ENCODE measurements at regions not wholly inside any gene's neighbourhood (a gene's known extent, or its start where the extent isn't known, plus 50 kb on each side); places are given as distances from the start of the nearest gene placed in this dataset.
"Not testable (repeated sequence)": the region's sequence is repeated elsewhere in the genome, so short reads cannot be mapped to it uniquely, and the experiment has no call there.

GRCh38 chr1:80523861-80524260, 1276.9 kb upstream of the ADGRL2 start (continued):
- no peak for TF ChIP-seq USF2 (IDR thresholded peaks at IDR 0.05; ENCODE audit: low read length)
- TF ChIP-seq CHD1 (IDR thresholded peaks at IDR 0.05; ENCODE audit: low read depth, low read length), result no peak
- no peak for TF ChIP-seq EGR1 (IDR thresholded peaks at IDR 0.05; ENCODE audit: borderline replicate concordance, low read depth, low read length)
- no peak for TF ChIP-seq SUZ12 (IDR thresholded peaks at IDR 0.05; ENCODE audit: low read length)
- no peak for TF ChIP-seq MAFK (IDR thresholded peaks at IDR 0.05; ENCODE audit: low read depth, low read length)
- TF ChIP-seq E2F6 (IDR thresholded peaks at IDR 0.05), result no peak
- no peak for TF ChIP-seq SP4 (IDR thresholded peaks at IDR 0.05; ENCODE audit: low read length)

DNA sequence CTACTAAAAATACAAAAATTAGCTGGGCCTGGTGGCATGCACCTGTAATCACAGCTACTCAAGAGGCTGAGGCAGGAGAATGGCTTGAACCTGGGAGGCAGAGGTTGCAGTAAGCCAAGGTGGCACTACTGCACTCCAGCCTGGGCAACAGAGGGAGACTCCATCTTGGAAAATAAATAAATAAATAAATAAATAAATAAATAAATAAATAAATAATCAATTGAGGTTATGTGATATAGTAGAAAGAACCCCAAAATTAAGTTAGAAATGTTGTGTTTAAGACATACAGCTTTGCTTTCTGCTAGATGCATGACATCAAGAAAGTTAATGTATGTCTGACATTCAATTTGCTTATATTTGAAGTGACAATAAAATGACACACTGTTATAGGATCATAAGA, 1277.7 kb upstream of the ADGRL2 start:
- H2BK20ac ChIP-seq (ENCODE audit: low read length); FAIRE-seq; H2BK5ac ChIP-seq (ENCODE audit: low read depth, low read length); H4K20me1 ChIP-seq (replicated peaks in 1 of 2; ENCODE audit: control insufficient read depth in 1 of 2, insufficient read depth in 2 of 2, low read length in 2 of 2); H2BK120ac ChIP-seq (replicated peaks; ENCODE audit: low read depth, low read length); H3K9me3 ChIP-seq (ENCODE audit: insufficient read depth in 2 of 2, low read depth in 1 of 2, low read length in 1 of 2); H3K4ac ChIP-seq (replicated peaks; ENCODE audit: insufficient read length, low read depth, low read length); H3K18ac ChIP-seq (ENCODE audit: extremely low read depth, low read length); H3K23me2 ChIP-seq (ENCODE audit: low read depth, low read length); H3K9ac ChIP-seq (replicated peaks in 1 of 4; ENCODE audit: extremely low read depth in 1 of 4, low read depth in 3 of 4, low read length in 3 of 4); H3K4me2 ChIP-seq (ENCODE audit: insufficient read depth in 1 of 2, low read depth in 2 of 2, low read length in 2 of 2); H3K4me3 ChIP-seq (ENCODE audit: extremely low read depth in 1 of 4, insufficient read depth in 2 of 4, low read depth in 3 of 4, low read length in 4 of 4); CTCF ChIA-PET (ENCODE audit: partially characterized antibody); H3K79me2 ChIP-seq (ENCODE audit: control insufficient read depth in 1 of 2, insufficient read depth in 2 of 2, low read length in 2 of 2); H2AK5ac ChIP-seq (ENCODE audit: low read depth, low read length); H3K14ac ChIP-seq (ENCODE audit: insufficient read length); H3K36me3 ChIP-seq (ENCODE audit: control insufficient read depth in 2 of 4, insufficient read depth in 4 of 4, low read length in 3 of 4); H3K79me1 ChIP-seq (ENCODE audit: low read depth, low read length); H3K56ac ChIP-seq (replicated peaks; ENCODE audit: insufficient read length, low read depth, low read length); H3K4me1 ChIP-seq (replicated peaks in 1 of 4; ENCODE audit: control insufficient read depth in 3 of 4, insufficient read depth in 4 of 4, low read length in 3 of 4); H3K27me3 ChIP-seq (replicated peaks in 1 of 4; ENCODE audit: control insufficient read depth in 3 of 4, extremely low read depth in 1 of 4, insufficient read depth in 3 of 4, low read length in 3 of 4); H2BK12ac ChIP-seq (ENCODE audit: low read depth, low read length); H3K27ac ChIP-seq (ENCODE audit: low read depth, low read length); H2BK15ac ChIP-seq (ENCODE audit: low read length); H3K23ac ChIP-seq (ENCODE audit: insufficient read length); H2AFZ ChIP-seq (ENCODE audit: low read length); H4K8ac ChIP-seq (ENCODE audit: extremely low read depth, insufficient read depth, low read length); POLR2A ChIA-PET (ENCODE audit: partially characterized antibody); H4K91ac ChIP-seq (replicated peaks; ENCODE audit: insufficient read length, low read length); H4K5ac ChIP-seq (ENCODE audit: insufficient read length, low read depth, low read length); DNase-seq (ENCODE audit: low read depth in 1 of 2, low spot score in 2 of 2): not testable (repeated sequence)

Measured in H1 (cell line).